Neural progenitor cell (in vitro differentiated cells): ENCODE measurements at regions not wholly inside any gene's neighbourhood (a gene's known extent, or its start where the extent isn't known, plus 50 kb on each side); places are given as distances from the start of the nearest gene placed in this dataset.

Source experiments
- DNase-seq: peaks from one replicate; pipeline ENCODE4 v3.0.0-alpha.2; 2016; ENCODE audit warnings: low spot score
- H2AFZ ChIP-seq: fragments of 200-600 bp; sonication (generic); replicated peaks from 2 replicates; pipeline ENCODE4 v1.6.1; 2016; ENCODE audit warnings: antibody characterized with exemption
- H3F3A ChIP-seq: fragments of 200-600 bp; sonication (generic); 2 replicates; pipeline ENCODE4 v1.6.1; 2016; ENCODE audit warnings: antibody characterized with exemption, low read depth
- H3K27ac ChIP-seq: fragments of 200-600 bp; sonication (generic); 2 replicates; pipeline ENCODE4 v1.5.1; 2016; ENCODE audit warnings: mild to moderate bottlenecking
- H3K27me3 ChIP-seq: fragments of 200-600 bp; sonication (generic); 2 replicates; pipeline ENCODE4 v1.6.1; 2016; ENCODE audit warnings: mild to moderate bottlenecking, moderate library complexity
- H3K36me3 ChIP-seq: fragments of 200-600 bp; sonication (generic); 2 replicates; pipeline ENCODE4 v1.5.1; 2016
- H3K4me1 ChIP-seq: fragments of 200-600 bp; sonication (generic); 2 replicates; pipeline ENCODE4 v1.6.1; 2016; ENCODE audit warnings: mixed run types
- H3K4me2 ChIP-seq: fragments of 200-600 bp; sonication (generic); 2 replicates; pipeline ENCODE4 v1.6.1; 2016
- H3K4me3 ChIP-seq: fragments of 200-600 bp; sonication (generic); 2 replicates; pipeline ENCODE4 v1.5.1; 2016
- H3K79me2 ChIP-seq: fragments of 200-600 bp; sonication (generic); 2 replicates; pipeline ENCODE4 v1.6.1; 2016; ENCODE audit warnings: low read depth
- H3K9ac ChIP-seq: fragments of 200-600 bp; sonication (generic); 2 replicates; pipeline ENCODE4 v1.6.1; 2016
- H3K9me3 ChIP-seq: fragments of 200-600 bp; sonication (generic); 2 replicates; pipeline ENCODE4 v1.5.1; 2016; ENCODE audit warnings: low read depth
- H4K20me1 ChIP-seq: fragments of 200-600 bp; sonication (generic); 2 replicates; pipeline ENCODE4 v1.6.1; 2016; ENCODE audit warnings: low read depth
- H3K27ac Mint-ChIP-seq: 3 replicates; pipeline ENCODE4 v1.8.0; 2021; ENCODE audit warnings: mixed read lengths
- H3K27me3 Mint-ChIP-seq: 2 replicates; pipeline ENCODE4 v1.8.0; 2022; ENCODE audit warnings: low read depth, mild to moderate bottlenecking, inconsistent platforms, moderate library complexity, mixed read lengths; ENCODE audit not compliant: insufficient read depth
- H3K36me3 Mint-ChIP-seq: 3 replicates; pipeline ENCODE4 v1.8.0; 2021; ENCODE audit warnings: mixed read lengths
- H3K4me1 Mint-ChIP-seq: 3 replicates; pipeline ENCODE4 v1.8.0; 2021; ENCODE audit warnings: mixed read lengths
- H3K4me3 Mint-ChIP-seq: 3 replicates; pipeline ENCODE4 v1.8.0; 2021; ENCODE audit warnings: mild to moderate bottlenecking, moderate library complexity, mixed read lengths
- H3K9me3 Mint-ChIP-seq: 3 replicates; pipeline ENCODE4 v1.8.0; 2020; ENCODE audit warnings: mixed read lengths
- EZH2 ChIP-seq: fragments of 200-600 bp; sonication (generic); IDR thresholded peaks from 2 replicates; pipeline ENCODE4 v1.6.1; 2017; ENCODE audit warnings: antibody characterized with exemption, mild to moderate bottlenecking, moderate library complexity
- EZH2phosphoT487 ChIP-seq: fragments of 200-600 bp; sonication (generic); IDR thresholded peaks from 2 replicates; pipeline ENCODE4 v1.6.1; 2017; ENCODE audit warnings: antibody characterized with exemption
- TF ChIP-seq, protein P1 (sequence below): fragments of 200-600 bp; sonication (generic); IDR thresholded peaks from 2 replicates; pipeline ENCODE4 v1.5.1; 2017; ENCODE audit warnings: antibody characterized with exemption, mild to moderate bottlenecking

DNA sequence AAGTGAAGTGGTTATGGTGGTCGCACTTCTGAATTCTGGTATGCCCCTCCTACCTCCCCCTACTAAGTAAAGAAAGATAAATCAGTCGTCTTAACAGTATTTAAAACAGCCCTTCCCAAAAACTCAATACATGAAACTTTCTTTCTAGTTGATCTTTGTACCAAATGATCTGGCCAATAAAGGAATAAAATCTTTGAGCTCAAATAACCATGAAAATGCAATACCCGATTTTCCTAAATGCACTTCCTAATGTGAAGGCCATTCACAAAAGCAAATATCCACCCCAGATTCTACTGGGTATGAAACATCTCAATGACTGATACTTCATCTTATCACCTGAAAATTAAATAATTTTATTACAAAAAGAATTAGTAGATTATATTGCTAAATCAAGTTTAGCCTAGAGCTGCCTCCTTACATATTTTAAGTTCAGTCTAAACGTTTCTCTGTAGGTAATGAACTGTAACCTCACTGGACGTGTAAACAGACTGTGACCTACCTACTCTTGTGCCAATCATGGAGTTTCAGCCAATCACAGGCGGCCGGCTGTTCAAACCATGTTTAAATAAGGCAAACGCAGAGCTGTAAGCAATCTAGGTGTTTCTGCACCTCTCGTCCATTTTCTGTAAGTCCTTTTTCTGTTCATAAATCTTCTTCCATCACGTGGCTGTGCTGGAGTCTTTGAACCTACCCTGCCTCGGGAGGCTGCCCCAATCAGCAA, 146.9 kb upstream of the AKR1E2 start:
- Mint-ChIP-seq H3K27ac (no peak overlapping the region), H3K4me3 (no peak overlapping the region), H3K36me3 (no peaks in the 10 kb centered on the region), H3K4me1 (peaks cover 2% of the 10 kb centered on the region), H3K27me3 (no peaks in the 10 kb centered on the region), H3K9me3 (no peaks in the 10 kb centered on the region)
- Histone ChIP-seq H3K27ac (no peak overlapping the region), H3K79me2 (no peaks in the 10 kb centered on the region), H3K9me3 (no peaks in the 10 kb centered on the region), H4K20me1 (no peaks in the 10 kb centered on the region), H3K4me2 (no peak overlapping the region), H3K4me1 (no peaks in the 10 kb centered on the region), H3K9ac (no peak overlapping the region), H2AFZ (no peak overlapping the region), H3K27me3 (no peaks in the 10 kb centered on the region), H3K4me3 (no peak overlapping the region), H3K36me3 (no peaks in the 10 kb centered on the region), H3F3A (no peaks in the 10 kb centered on the region)
- TF ChIP-seq, protein P1, sequence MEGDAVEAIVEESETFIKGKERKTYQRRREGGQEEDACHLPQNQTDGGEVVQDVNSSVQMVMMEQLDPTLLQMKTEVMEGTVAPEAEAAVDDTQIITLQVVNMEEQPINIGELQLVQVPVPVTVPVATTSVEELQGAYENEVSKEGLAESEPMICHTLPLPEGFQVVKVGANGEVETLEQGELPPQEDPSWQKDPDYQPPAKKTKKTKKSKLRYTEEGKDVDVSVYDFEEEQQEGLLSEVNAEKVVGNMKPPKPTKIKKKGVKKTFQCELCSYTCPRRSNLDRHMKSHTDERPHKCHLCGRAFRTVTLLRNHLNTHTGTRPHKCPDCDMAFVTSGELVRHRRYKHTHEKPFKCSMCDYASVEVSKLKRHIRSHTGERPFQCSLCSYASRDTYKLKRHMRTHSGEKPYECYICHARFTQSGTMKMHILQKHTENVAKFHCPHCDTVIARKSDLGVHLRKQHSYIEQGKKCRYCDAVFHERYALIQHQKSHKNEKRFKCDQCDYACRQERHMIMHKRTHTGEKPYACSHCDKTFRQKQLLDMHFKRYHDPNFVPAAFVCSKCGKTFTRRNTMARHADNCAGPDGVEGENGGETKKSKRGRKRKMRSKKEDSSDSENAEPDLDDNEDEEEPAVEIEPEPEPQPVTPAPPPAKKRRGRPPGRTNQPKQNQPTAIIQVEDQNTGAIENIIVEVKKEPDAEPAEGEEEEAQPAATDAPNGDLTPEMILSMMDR: no peak
- TF ChIP-seq EZH2: no peak
- no peak for TF ChIP-seq EZH2phosphoT487
- no peak for DNase-seq

DNA sequence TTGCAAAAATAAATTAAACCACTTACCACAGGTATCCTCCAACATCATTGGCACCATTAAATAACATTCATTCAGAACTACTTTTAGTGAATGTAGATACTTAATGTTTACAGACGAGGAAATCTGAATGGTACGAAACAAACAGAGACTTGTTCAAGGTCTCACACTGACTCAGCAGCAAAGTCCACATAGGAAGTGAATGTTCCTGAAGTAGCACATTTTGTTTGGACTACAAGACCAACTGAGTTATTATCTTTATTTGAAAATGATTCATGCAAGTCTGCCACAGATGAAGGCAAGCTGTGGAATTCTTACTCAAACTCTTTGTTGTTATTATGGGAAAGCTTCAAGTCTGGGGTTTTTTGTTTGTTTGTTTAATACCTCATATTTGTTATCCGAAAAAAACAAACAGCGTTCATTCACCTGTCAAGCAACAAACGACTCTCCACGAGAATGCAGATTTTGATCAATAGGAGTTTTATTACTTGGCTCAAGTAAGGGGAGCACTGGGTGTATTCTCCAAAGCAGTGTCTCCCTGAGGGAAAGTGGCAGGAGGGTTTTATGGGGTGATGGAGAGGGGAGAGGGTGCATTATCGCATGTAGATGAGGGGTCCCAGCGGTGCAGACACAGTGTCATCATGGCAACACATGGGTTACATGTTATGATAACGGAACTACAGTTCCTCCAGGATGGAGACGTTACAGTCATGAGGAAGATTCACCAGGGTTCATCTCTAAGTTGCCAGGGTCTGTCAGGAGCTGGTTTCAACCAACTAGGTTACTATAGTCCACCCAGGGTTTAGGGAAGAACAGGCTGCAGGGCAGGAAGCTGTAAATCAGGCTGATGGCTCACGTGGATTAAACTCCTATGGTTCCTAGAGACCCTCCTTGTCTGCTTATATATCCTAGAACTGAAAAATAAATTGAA, 147.7 kb upstream of the AKR1E2 start:
- no peak overlapping the region for H3K27ac Mint-ChIP-seq
- H3K27me3 Mint-ChIP-seq: no peaks in the 10 kb centered on the region
- Histone ChIP-seq H3K79me2 (no peaks in the 10 kb centered on the region), H2AFZ (no peak overlapping the region), H3K4me2 (no peak overlapping the region), H3F3A (no peaks in the 10 kb centered on the region), H4K20me1 (no peaks in the 10 kb centered on the region), H3K9me3 (no peaks in the 10 kb centered on the region), H3K4me1 (no peaks in the 10 kb centered on the region), H3K27me3 (no peaks in the 10 kb centered on the region), H3K27ac (no peak overlapping the region), H3K9ac (no peak overlapping the region), H3K4me3 (no peak overlapping the region), H3K36me3 (no peaks in the 10 kb centered on the region)
- no peak overlapping the region for H3K4me3 Mint-ChIP-seq
- no peaks in the 10 kb centered on the region for H3K36me3 Mint-ChIP-seq
- DNase-seq: no peak
- TF ChIP-seq EZH2: no peak
- TF ChIP-seq EZH2phosphoT487: no peak
- TF ChIP-seq, protein P1: no peak
- no peaks in the 10 kb centered on the region for H3K9me3 Mint-ChIP-seq
- H3K4me1 Mint-ChIP-seq: no peaks in the 10 kb centered on the region

DNA sequence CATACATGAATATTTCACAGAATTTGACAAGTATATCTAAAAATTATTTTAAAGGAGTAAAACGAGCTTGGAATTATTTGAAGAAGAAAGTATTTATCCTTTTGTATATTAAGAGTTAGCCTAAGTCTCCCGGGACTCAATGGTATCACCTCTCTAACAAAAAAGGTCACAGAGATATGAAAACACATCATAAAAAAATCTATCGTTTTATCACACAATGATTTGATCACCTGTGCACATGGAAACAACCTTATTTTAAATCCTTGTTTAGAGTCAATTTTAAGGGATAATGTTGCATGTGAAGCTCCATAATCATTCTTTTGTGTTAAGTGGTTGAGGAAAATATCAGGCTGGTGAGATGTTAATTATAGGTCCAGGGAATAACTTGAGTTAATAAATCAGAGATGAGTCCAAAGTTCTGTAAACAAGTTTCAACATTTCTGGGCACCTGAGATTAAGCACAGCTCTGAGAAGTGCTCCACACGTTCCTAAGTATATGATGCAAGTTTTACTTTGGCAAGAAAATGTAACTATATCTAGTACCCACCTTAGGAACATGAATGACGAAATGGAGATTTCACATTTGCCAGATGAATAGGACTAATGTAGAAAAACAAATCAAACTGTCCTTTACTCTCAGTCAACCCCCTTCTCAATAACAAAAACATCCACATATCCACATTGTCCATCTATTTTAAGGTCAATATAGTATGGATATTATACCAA, 148.5 kb upstream of the AKR1E2 start:
- Histone ChIP-seq H3K4me2 (no peak overlapping the region), H4K20me1 (no peaks in the 10 kb centered on the region), H3K36me3 (no peaks in the 10 kb centered on the region), H3K79me2 (no peaks in the 10 kb centered on the region), H3K4me1 (no peaks in the 10 kb centered on the region), H3K9me3 (no peaks in the 10 kb centered on the region), H3K9ac (no peak overlapping the region), H3K27me3 (no peaks in the 10 kb centered on the region), H3K4me3 (no peak overlapping the region), H3K27ac (no peak overlapping the region), H3F3A (no peaks in the 10 kb centered on the region), H2AFZ (no peak overlapping the region)
- no peak overlapping the region for H3K4me3 Mint-ChIP-seq
- no peaks in the 10 kb centered on the region for H3K36me3 Mint-ChIP-seq
- H3K4me1 Mint-ChIP-seq: no peaks in the 10 kb centered on the region
- no peak overlapping the region for H3K27ac Mint-ChIP-seq
- no peaks in the 10 kb centered on the region for H3K9me3 Mint-ChIP-seq
- TF ChIP-seq EZH2phosphoT487: no peak
- TF ChIP-seq, protein P1: no peak
- no peak for TF ChIP-seq EZH2
- no peak for DNase-seq
- H3K27me3 Mint-ChIP-seq: no peaks in the 10 kb centered on the region
